ENCODE measurements at regions not wholly inside any gene's neighbourhood (a gene's known extent, or its start where the extent isn't known, plus 50 kb on each side); places are given as distances from the start of the nearest gene placed in this dataset.

GRCh38 chr18:30343090-30343489 is 699.5 kb downstream of the DSC3 start:
- TF ChIP-seq TCF4 (CRISPR knock-in tag; IDR thresholded peaks at IDR 0.05; ENCODE audit: borderline replicate concordance) (no peak), PATZ1 (CRISPR knock-in tag; IDR thresholded peaks at IDR 0.05; ENCODE audit: borderline replicate concordance) (no peak), POU6F1 (CRISPR knock-in tag; IDR thresholded peaks at IDR 0.05; ENCODE audit: borderline replicate concordance, low read depth) (no peak), RARB (CRISPR knock-in tag; IDR thresholded peaks at IDR 0.05) (no peak), ISL1 (CRISPR knock-in tag; IDR thresholded peaks at IDR 0.05) (no peak), GLIS3 (CRISPR knock-in tag; IDR thresholded peaks at IDR 0.05) (no peak), ZNF70 (CRISPR knock-in tag; IDR thresholded peaks at IDR 0.05) (no peak), ZFP30 (CRISPR knock-in tag; IDR thresholded peaks at IDR 0.05) (no peak), CSRNP3 (CRISPR knock-in tag; IDR thresholded peaks at IDR 0.05) (no peak), ZFP3 (CRISPR knock-in tag; IDR thresholded peaks at IDR 0.05) (no peak), TOX (CRISPR knock-in tag; IDR thresholded peaks at IDR 0.05; ENCODE audit: borderline replicate concordance) (no peak), ZC3H10 (CRISPR knock-in tag; IDR thresholded peaks at IDR 0.05) (no peak)

Data from SK-N-SH treated with all-trans-retinoic acid at 6 μM for 48 hours (cell line).